Stimulated activated CD8-positive, alpha-beta memory T cell treated with anti-CD3 and anti-CD28 coated beads, Interleukin-4, amount 100 ng/mL, for 48 hours (primary cell): ENCODE measurements at regions not wholly inside any gene's neighbourhood (a gene's known extent, or its start where the extent isn't known, plus 50 kb on each side); places are given as distances from the start of the nearest gene placed in this dataset.

Experiments used
- DNase-seq: peaks from one replicate; pipeline ENCODE4 v3.0.0-alpha.2; 2020

GRCh38 chr20:22504829-22505377, 79.5 kb downstream of the FOXA2 start:
- no peak for DNase-seq

- DNase-seq: no peak
Measured at GRCh38 chr20:22503577-22503976, 80.8 kb downstream of the FOXA2 start.

- DNase-seq: no peak
Measured at GRCh38 chr20:22502731-22503191, 81.6 kb downstream of the FOXA2 start.

GRCh38 chr20:22501566-22502344, 82.6 kb downstream of the FOXA2 start:
- DNase-seq: no peak

GRCh38 chr20:22501034-22501433, 83.3 kb downstream of the FOXA2 start:
- no peak for DNase-seq

GRCh38 chr20:22499515-22500166, 84.7 kb downstream of the FOXA2 start:
- DNase-seq: no peak

- no peak for DNase-seq
Measured at GRCh38 chr20:22496817-22497216, 87.6 kb downstream of the FOXA2 start.

GRCh38 chr20:22495789-22496188, 88.6 kb downstream of the FOXA2 start:
- DNase-seq: no peak

- DNase-seq: no peak
Measured at GRCh38 chr20:22495172-22495571, 89.2 kb downstream of the FOXA2 start.

- DNase-seq: no peak
Measured at GRCh38 chr20:22492497-22492896, 91.9 kb downstream of the FOXA2 start.

- DNase-seq: no peak
Measured at GRCh38 chr20:22491194-22491505, 93.2 kb downstream of the FOXA2 start.

GRCh38 chr20:22490287-22491193, 93.8 kb downstream of the FOXA2 start:
- DNase-seq: no peak

- no peak for DNase-seq
Measured at GRCh38 chr20:22489626-22490286, 94.6 kb downstream of the FOXA2 start.

GRCh38 chr20:22480336-22480735, 104.0 kb downstream of the FOXA2 start:
- DNase-seq: no peak

GRCh38 chr20:22475662-22476061, 108.7 kb downstream of the FOXA2 start:
- no peak for DNase-seq

- DNase-seq: no peak
Measured at GRCh38 chr20:22474224-22474623, 110.1 kb downstream of the FOXA2 start.

GRCh38 chr20:22473293-22473692, 111.1 kb downstream of the FOXA2 start:
- no peak for DNase-seq

GRCh38 chr20:22472447-22473100, 111.8 kb downstream of the FOXA2 start:
- DNase-seq: no peak

- no peak for DNase-seq
Measured at GRCh38 chr20:22471156-22471836, 113.1 kb downstream of the FOXA2 start.

- DNase-seq: no peak
Measured at GRCh38 chr20:22470620-22471026, 113.7 kb downstream of the FOXA2 start.

GRCh38 chr20:22466447-22467171, 117.8 kb downstream of the FOXA2 start:
- no peak for DNase-seq
